Right lobe of liver (tissue), 6 donors: ENCODE measurements at regions not wholly inside any gene's neighbourhood (a gene's known extent, or its start where the extent isn't known, plus 50 kb on each side); places are given as distances from the start of the nearest gene placed in this dataset.

ENCODE experiments used
- ATAC-seq, 4 donors: fragments of 200-7000 bp; cut with Tn5 transposase; one replicate each; pipeline ENCODE4 v1.9.1; 2020; ENCODE audit warnings: mild to moderate bottlenecking in 4 of 4, moderate library complexity in 4 of 4
- DNase-seq, 3 donors: peaks; one replicate each; pipeline ENCODE4 v3.0.0-alpha.2; 2020
- H3K27ac ChIP-seq, 3 donors: fragments of 200-600 bp; one replicate each; pipeline ENCODE4 v1.8.0; 2022
- H3K27me3 ChIP-seq, 2 donors: fragments of 200-600 bp; one replicate each; pipeline ENCODE4 v1.8.0; 2022
- H3K36me3 ChIP-seq, 4 donors: fragments of 200-600 bp; sonication (generic) in 1 of 4; one replicate each; pipeline versions ENCODE4 v1.5.1 to v1.8.0; 2017 to 2022; ENCODE audit warnings: control low read depth in 1 of 4
- H3K4me1 ChIP-seq, 4 donors: fragments of 200-600 bp; sonication (generic) in 1 of 4; one replicate each; pipeline versions ENCODE4 v1.5.1 to v1.8.0; 2017 to 2022; ENCODE audit warnings: control low read depth in 1 of 4
- H3K4me3 ChIP-seq, 3 donors: fragments of 200-600 bp; one replicate each; pipeline ENCODE4 v1.8.0; 2022
- H3K9me3 ChIP-seq, 4 donors: fragments of 200-600 bp; sonication (generic) in 1 of 4; one replicate each; pipeline versions ENCODE4 v1.5.1 to v1.8.0; 2017 to 2022; ENCODE audit warnings: control low read depth in 1 of 4
- CTCF ChIP-seq, 4 donors: fragments of 200-600 bp in 3 of 4; fragments of 450-650 bp in 1 of 4; IDR thresholded peaks; one replicate each; pipeline versions ENCODE4 v1.5.1 to v1.8.0; 2016 to 2022; ENCODE audit warnings: antibody characterized with exemption in 4 of 4, mild to moderate bottlenecking in 2 of 4
- POLR2A ChIP-seq: fragments of 450-650 bp; IDR thresholded peaks from one replicate; pipeline ENCODE4 v1.6.1; 2017; ENCODE audit warnings: antibody characterized with exemption, mild to moderate bottlenecking
- WGBS: methylation state at CpG from one replicate; pipeline ENCODE4 v1.1.6; 2018; ENCODE audit warnings: low coverage, low lambda C conversion rate; ENCODE audit not compliant: insufficient coverage; ENCODE audit errors: missing lambda C conversion rate; 5-methylcytosine and 5-hydroxymethylcytosine counted together
- intact Hi-C, 2 donors: fragments of 100-400 bp; cut with DNase I; formaldehyde crosslinking; loops; one replicate each; pipeline versions ENCODE4 v1.11.2 to v1.14.1; 2022
- donor health status: DM: no; HTN: yes; CAD: no.
- donor health status: DM: no; HTN: no; CAD: no.
- donor health status: DM: no; HTN: no; CAD: no.
- donor health status: DM: no; HTN: yes; CAD: no.
- donor health status: DM: no; HTN: yes; CAD: no.

DNA sequence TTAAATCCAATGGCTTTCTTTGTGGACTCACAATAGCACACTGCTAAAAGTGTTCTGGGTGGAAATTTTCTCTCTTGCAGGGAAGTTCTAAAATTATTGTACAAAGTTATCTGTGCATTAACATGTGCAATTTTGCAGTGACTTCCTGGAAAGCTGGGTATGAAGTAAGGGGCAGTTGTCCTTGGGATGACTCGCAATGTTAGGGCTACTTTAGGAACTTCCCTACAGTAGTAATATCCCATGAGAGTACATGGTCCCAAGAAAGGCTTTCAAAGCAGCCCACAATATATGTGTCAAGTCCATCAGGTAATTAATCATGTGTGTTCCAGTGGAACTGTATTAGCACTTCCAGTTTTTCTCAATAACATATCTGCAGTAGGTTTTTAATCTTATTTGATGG is 201.0 kb upstream of the UBE2E2 start:
- Histone ChIP-seq H3K36me3 (no peaks in the 10 kb centered on the region), H3K9me3 (no peaks in the 10 kb centered on the region), H3K4me1 (no peaks in the 10 kb centered on the region), H3K4me3 (no peak overlapping the region), H3K27ac (no peak overlapping the region), H3K27me3 (no peaks in the 10 kb centered on the region)
- DNase-seq (no peak), ATAC-seq (no peak)
- TF ChIP-seq POLR2A (no peak), CTCF (IDR thresholded peaks at IDR 0.05) (no peak)
- WGBS, result no CpG with 5 or more reads among the region's 1 CpG
- intact Hi-C loops, result no loop called here

- no peaks in the 10 kb centered on the region for H3K36me3 ChIP-seq
- no peak for DNase-seq
Measured at GRCh38 chr3:23002836-23003732, 200.0 kb upstream of the UBE2E2 start.

DNA sequence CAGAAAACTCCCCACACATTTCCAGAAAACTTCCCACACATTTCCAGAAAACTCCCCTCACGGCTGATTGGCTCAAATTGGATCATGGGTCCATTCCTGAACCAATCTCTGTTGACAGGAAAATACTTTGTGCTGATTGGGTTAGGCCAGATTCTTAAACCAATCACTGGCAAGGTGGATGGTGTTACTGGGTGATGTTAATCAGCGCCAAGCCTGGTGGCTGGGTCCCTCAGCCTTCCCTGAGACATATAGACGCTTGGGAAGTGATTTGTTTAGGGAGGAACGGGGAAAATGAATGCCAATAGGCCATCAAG is 199.4 kb upstream of the UBE2E2 start:
- Histone ChIP-seq H3K9me3 (no peaks in the 10 kb centered on the region), H3K36me3 (no peaks in the 10 kb centered on the region), H3K4me3 (no peak overlapping the region), H3K27ac (no peak overlapping the region), H3K27me3 (no peaks in the 10 kb centered on the region), H3K4me1 (no peaks in the 10 kb centered on the region)
- WGBS, result 89% methylated on average over 4 of the region's 4 CpGs
- no peak for ATAC-seq
- intact Hi-C loops, result no loop called here
- no peak for DNase-seq
- TF ChIP-seq CTCF (IDR thresholded peaks at IDR 0.05), result no peak
- TF ChIP-seq POLR2A, result no peak

More at GRCh38 chr3:23002836-23003732, 200.0 kb upstream of the UBE2E2 start:
- ATAC-seq, result no peak
- no peak overlapping the region for H3K27ac ChIP-seq
- no peaks in the 10 kb centered on the region for H3K9me3 ChIP-seq
- 46% methylated on average over 14 of the region's 15 CpGs for WGBS
- TF ChIP-seq POLR2A, result no peak
- TF ChIP-seq CTCF (IDR thresholded peaks at IDR 0.05), result no peak
- H3K4me1 ChIP-seq, result no peaks in the 10 kb centered on the region
- no peak overlapping the region for H3K4me3 ChIP-seq
- H3K27me3 ChIP-seq, result no peaks in the 10 kb centered on the region
- intact Hi-C loops, result no loop called here

DNA sequence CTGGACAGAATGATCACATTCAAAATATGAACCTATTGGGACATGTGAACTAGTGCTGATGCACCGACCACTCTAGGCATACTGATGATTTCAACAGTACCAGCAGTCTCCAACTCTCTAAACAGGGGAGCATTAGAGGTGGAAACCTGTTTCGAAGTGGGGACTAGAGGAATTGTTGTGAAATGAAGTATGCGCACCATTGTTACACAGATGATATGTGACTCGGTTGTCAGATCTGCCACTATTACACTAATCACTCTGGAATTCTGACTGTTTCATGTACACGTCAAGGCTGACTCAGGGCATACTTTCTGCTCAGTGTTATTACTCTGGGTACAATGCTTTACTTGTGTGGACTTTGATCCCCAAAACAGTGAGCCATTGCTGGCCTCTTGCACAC is 198.2 kb upstream of the UBE2E2 start:
- Histone ChIP-seq H3K27ac (no peak overlapping the region), H3K4me3 (no peak overlapping the region), H3K27me3 (no peaks in the 10 kb centered on the region), H3K36me3 (no peaks in the 10 kb centered on the region), H3K4me1 (no peaks in the 10 kb centered on the region), H3K9me3 (no peaks in the 10 kb centered on the region)
- 70% methylated on average over 2 of the region's 5 CpGs for WGBS
- no peak for ATAC-seq
- intact Hi-C loops, result no loop called here
- TF ChIP-seq CTCF (IDR thresholded peaks at IDR 0.05) (no peak), POLR2A (no peak)
- DNase-seq, result no peak
